GM23338 (cell line): ENCODE measurements at regions not wholly inside any gene's neighbourhood (a gene's known extent, or its start where the extent isn't known, plus 50 kb on each side); places are given as distances from the start of the nearest gene placed in this dataset.

Experiments used
- ATAC-seq: fragments of 200-7000 bp; cut with Tn5 transposase; 3 replicates; pipeline ENCODE4 v1.9.1; 2020
- DNase-seq: peaks from one replicate; pipeline ENCODE4 v3.0.0-alpha.2; 2015; ENCODE audit warnings: low spot score
- H2AFZ ChIP-seq: fragments of 200-600 bp; sonication (generic); 2 replicates; pipeline ENCODE4 v1.8.0; 2016; ENCODE audit warnings: antibody characterized with exemption, mild to moderate bottlenecking, moderate library complexity
- H3F3A ChIP-seq: fragments of 200-600 bp; sonication (generic); replicated peaks from 2 replicates; pipeline ENCODE4 v1.8.0; 2017; ENCODE audit warnings: antibody characterized with exemption, mixed run types, low read depth
- H3K27ac ChIP-seq: fragments of 200-600 bp; sonication (generic); 2 replicates; pipeline ENCODE4 v1.6.1; 2016; ENCODE audit warnings: low read depth
- H3K27me3 ChIP-seq: fragments of 200-600 bp; sonication (generic); 2 replicates; pipeline ENCODE4 v1.8.0; 2016; ENCODE audit warnings: mild to moderate bottlenecking, mixed run types, moderate library complexity; ENCODE audit not compliant: insufficient read depth
- H3K36me3 ChIP-seq: fragments of 200-600 bp; sonication (generic); 2 replicates; pipeline ENCODE4 v1.8.0; 2016; ENCODE audit warnings: mild to moderate bottlenecking; ENCODE audit not compliant: insufficient read depth
- H3K4me1 ChIP-seq: fragments of 200-600 bp; sonication (generic); 2 replicates; pipeline ENCODE4 v1.8.0; 2016; ENCODE audit warnings: mild to moderate bottlenecking, moderate library complexity; ENCODE audit not compliant: insufficient read depth
- H3K4me2 ChIP-seq: fragments of 200-600 bp; sonication (generic); 2 replicates; pipeline ENCODE4 v1.7.1; 2017; ENCODE audit warnings: mixed run types
- H3K4me3 ChIP-seq: fragments of 200-600 bp; sonication (generic); 2 replicates; pipeline ENCODE4 v1.6.1; 2016; ENCODE audit warnings: mixed run types
- H3K79me2 ChIP-seq: fragments of 200-600 bp; sonication (generic); replicated peaks from 2 replicates; pipeline ENCODE4 v1.8.0; 2017; ENCODE audit warnings: mild to moderate bottlenecking; ENCODE audit not compliant: insufficient read depth
- H3K9me2 ChIP-seq: fragments of 200-600 bp; sonication (generic); 2 replicates; pipeline ENCODE4 v1.8.0; 2017; ENCODE audit not compliant: insufficient read depth
- H4K20me1 ChIP-seq: fragments of 200-600 bp; sonication (generic); replicated peaks from 2 replicates; pipeline ENCODE4 v1.8.0; 2017; ENCODE audit warnings: mild to moderate bottlenecking; ENCODE audit not compliant: insufficient read depth
- H3K27ac Mint-ChIP-seq: 2 replicates; pipeline ENCODE4 v1.8.0; 2020; ENCODE audit warnings: inconsistent platforms, mild to moderate bottlenecking, moderate library complexity, mixed read lengths
- H3K27me3 Mint-ChIP-seq: 3 replicates; pipeline ENCODE4 v1.8.0; 2022; ENCODE audit warnings: low read depth, mild to moderate bottlenecking, moderate library complexity, mixed read lengths, inconsistent platforms; ENCODE audit not compliant: insufficient read depth, poor library complexity
- H3K36me3 Mint-ChIP-seq: 3 replicates; pipeline ENCODE4 v1.8.0; 2021; ENCODE audit warnings: low read depth, mild to moderate bottlenecking, inconsistent platforms, moderate library complexity, mixed read lengths
- H3K4me1 Mint-ChIP-seq: 3 replicates; pipeline ENCODE4 v1.8.0; 2020; ENCODE audit warnings: mild to moderate bottlenecking, inconsistent platforms, mixed read lengths
- H3K4me3 Mint-ChIP-seq: 3 replicates; pipeline ENCODE4 v1.8.0; 2021; ENCODE audit warnings: moderate library complexity, mild to moderate bottlenecking, inconsistent platforms, mixed read lengths
- H3K9me3 Mint-ChIP-seq: 3 replicates; pipeline ENCODE4 v1.8.0; 2020; ENCODE audit warnings: moderate library complexity, mild to moderate bottlenecking, inconsistent platforms, mixed read lengths
- CREB1 ChIP-seq: fragments of 250-450 bp; sonication (Bioruptor Pico); IDR thresholded peaks from 2 replicates; pipeline ENCODE4 v1.5.0; 2020; ENCODE audit warnings: low read depth, mild to moderate bottlenecking, moderate library complexity
- CTCF ChIP-seq, 2 experiments: fragments of 200-600 bp in 1 of 2; sonication (generic) in 1 of 2; conservative IDR thresholded peaks; 2 replicates each; pipeline versions ENCODE4 v1.5.1 to v1.6.1; 2016 to 2017; ENCODE audit warnings: antibody characterized with exemption in 2 of 2, low read depth in 2 of 2, mild to moderate bottlenecking in 2 of 2, moderate library complexity in 1 of 2
- ETS1 ChIP-seq: IDR thresholded peaks from 2 replicates; pipeline ENCODE4 v1.6.1; 2016; ENCODE audit warnings: antibody characterized with exemption
- EZH2 ChIP-seq: fragments of 200-600 bp; sonication (generic); IDR thresholded peaks from one replicate; pipeline ENCODE4 v1.8.0; 2017; ENCODE audit warnings: antibody characterized with exemption, mild to moderate bottlenecking, low read depth; ENCODE audit not compliant: unreplicated experiment
- EZH2phosphoT487 ChIP-seq: fragments of 200-600 bp; sonication (generic); IDR thresholded peaks from one replicate; pipeline ENCODE4 v1.8.1; 2018; ENCODE audit warnings: antibody characterized with exemption; ENCODE audit not compliant: unreplicated experiment
- JUNB ChIP-seq: IDR thresholded peaks from one replicate; pipeline ENCODE4 v1.6.1; 2016; ENCODE audit warnings: antibody characterized with exemption; ENCODE audit not compliant: unreplicated experiment
- NANOG ChIP-seq: IDR thresholded peaks from 2 replicates; pipeline ENCODE4 v1.6.1; 2016; ENCODE audit warnings: antibody characterized with exemption, borderline replicate concordance
- POLR2AphosphoS5 ChIP-seq: IDR thresholded peaks from 2 replicates; pipeline ENCODE4 v1.6.1; 2016; ENCODE audit warnings: antibody characterized with exemption, low read depth
- REST ChIP-seq: IDR thresholded peaks from one replicate; pipeline ENCODE4 v1.6.1; 2018; ENCODE audit warnings: antibody characterized with exemption; ENCODE audit not compliant: unreplicated experiment
- STAT1 ChIP-seq: IDR thresholded peaks from one replicate; pipeline ENCODE4 v1.6.1; 2016; ENCODE audit warnings: antibody characterized with exemption; ENCODE audit not compliant: unreplicated experiment
- ZNF114 ChIP-seq: fragments of 250-450 bp; sonication (Bioruptor Pico); IDR thresholded peaks from 2 replicates; pipeline ENCODE4 v1.5.0; 2020; ENCODE audit warnings: mild to moderate bottlenecking, moderate library complexity
- ZNF331 ChIP-seq: fragments of 250-450 bp; sonication (Bioruptor Pico); IDR thresholded peaks from 2 replicates; pipeline ENCODE4 v1.5.0; 2020; ENCODE audit warnings: low read depth, mild to moderate bottlenecking, moderate library complexity
- ZNF462 ChIP-seq: fragments of 250-450 bp; sonication (Bioruptor Pico); IDR thresholded peaks from 2 replicates; pipeline ENCODE4 v1.5.0; 2020; ENCODE audit warnings: mild to moderate bottlenecking, moderate library complexity

- no peaks in the 10 kb centered on the region for H3K9me3 Mint-ChIP-seq
- Histone ChIP-seq H3F3A (no peaks in the 10 kb centered on the region), H3K27ac (no peak overlapping the region), H4K20me1 (no peaks in the 10 kb centered on the region), H3K4me1 (no peaks in the 10 kb centered on the region), H3K79me2 (no peaks in the 10 kb centered on the region), H2AFZ (no peak overlapping the region; the same call in 1 of the 2 replicates), H3K4me2 (no peak overlapping the region), H3K27me3 (no peaks in the 10 kb centered on the region), H3K4me3 (no peak overlapping the region), H3K36me3 (no peaks in the 10 kb centered on the region), H3K9me2 (no peaks in the 10 kb centered on the region)
- TF ChIP-seq REST (no peak), ZNF462 (no peak), EZH2phosphoT487 (no peak), ZNF114 (CRISPR knock-in tag) (no peak), ZNF331 (CRISPR knock-in tag) (no peak), CTCF (conservative IDR thresholded peaks at IDR 0.05; ENCODE audit: low read depth in 2 of 2) (no peak), STAT1 (no peak), EZH2 (no peak), CREB1 (CRISPR knock-in tag) (no peak), ETS1 (no peak), NANOG (no peak), JUNB (no peak), POLR2AphosphoS5 (no peak)
- no peak overlapping the region for H3K27ac Mint-ChIP-seq
- ATAC-seq: no peak
- no peak overlapping the region for H3K4me3 Mint-ChIP-seq
- no peaks in the 10 kb centered on the region for H3K27me3 Mint-ChIP-seq
- DNase-seq: no peak
- no peaks in the 10 kb centered on the region for H3K4me1 Mint-ChIP-seq
- no peaks in the 10 kb centered on the region for H3K36me3 Mint-ChIP-seq
These were observed 272.9 kb upstream of the FIGN start for GRCh38 chr2:164008752-164009151.
